ENCODE measurements at regions not wholly inside any gene's neighbourhood (a gene's known extent, or its start where the extent isn't known, plus 50 kb on each side); places are given as distances from the start of the nearest gene placed in this dataset.

GRCh38 chr21:24896735-24897124, 710.6 kb downstream of the MRPL39 start:
- TF ChIP-seq CTCF (IDR thresholded peaks at IDR 0.05) (no peak), POLR2AphosphoS5 (IDR thresholded peaks at IDR 0.05) (no peak), POLR2A (IDR thresholded peaks at IDR 0.05) (no peak), EP300 (IDR thresholded peaks at IDR 0.05) (no peak)
